GM19238 (cell line): ENCODE measurements at regions not wholly inside any gene's neighbourhood (a gene's known extent, or its start where the extent isn't known, plus 50 kb on each side); places are given as distances from the start of the nearest gene placed in this dataset.

ENCODE experiments used
- DNase-seq: peaks from one replicate; pipeline ENCODE4 v3.0.0; 2011; ENCODE audit warnings: low spot score; ENCODE audit not compliant: insufficient read length

DNA sequence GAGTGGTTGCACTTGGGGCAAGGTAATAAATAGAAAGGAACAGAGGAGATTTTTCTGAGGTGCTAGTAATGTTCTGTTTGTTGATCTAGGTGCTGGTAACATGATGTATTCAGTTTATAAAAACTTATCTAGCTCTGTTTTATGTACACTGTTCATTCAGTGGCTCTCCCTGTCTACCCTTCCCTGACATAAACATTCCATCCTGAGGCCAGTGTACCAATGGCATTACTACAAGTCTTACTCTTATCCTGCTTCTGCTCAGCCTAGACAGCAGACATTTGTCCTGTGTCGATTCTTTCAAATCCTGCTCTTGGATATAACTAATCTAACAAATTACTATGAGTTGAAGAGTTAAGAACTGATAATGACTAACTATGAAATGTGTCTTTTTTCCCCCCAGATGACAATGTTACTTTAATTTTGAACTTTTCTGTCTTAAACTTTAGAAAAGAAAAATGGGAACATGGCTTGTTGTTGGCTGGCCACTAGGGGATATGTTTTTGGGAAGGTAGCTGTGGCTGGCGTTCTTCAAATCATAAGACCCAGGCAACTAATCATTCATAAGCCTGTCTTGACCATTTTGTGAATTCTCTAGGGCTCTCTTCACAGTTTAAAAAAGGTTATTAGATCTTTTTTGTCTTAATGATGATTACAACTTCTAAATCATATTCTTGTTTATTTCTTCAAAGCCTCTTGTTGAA, 390.9 kb downstream of the PBX1 start:
- DNase-seq: no peak

DNA sequence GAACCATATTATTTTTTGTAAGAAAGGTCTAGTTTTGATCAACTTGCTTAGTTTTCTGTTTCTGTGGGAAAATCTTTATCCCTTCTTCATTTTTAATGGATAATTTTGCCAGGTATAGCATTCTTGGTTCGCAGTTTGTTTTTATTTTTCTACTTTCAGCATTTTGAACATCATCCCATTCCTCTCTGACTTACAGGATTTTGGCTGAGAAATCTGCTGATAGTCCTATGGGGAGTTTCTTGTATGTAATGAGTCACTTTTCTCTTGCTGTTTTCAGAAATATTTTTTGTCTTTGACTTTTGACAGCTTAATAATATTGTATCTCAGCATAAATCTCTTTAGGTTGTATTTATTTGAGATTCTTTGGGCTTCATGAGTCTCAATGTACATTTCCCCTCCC, 389.1 kb downstream of the PBX1 start:
- DNase-seq: no peak

DNA sequence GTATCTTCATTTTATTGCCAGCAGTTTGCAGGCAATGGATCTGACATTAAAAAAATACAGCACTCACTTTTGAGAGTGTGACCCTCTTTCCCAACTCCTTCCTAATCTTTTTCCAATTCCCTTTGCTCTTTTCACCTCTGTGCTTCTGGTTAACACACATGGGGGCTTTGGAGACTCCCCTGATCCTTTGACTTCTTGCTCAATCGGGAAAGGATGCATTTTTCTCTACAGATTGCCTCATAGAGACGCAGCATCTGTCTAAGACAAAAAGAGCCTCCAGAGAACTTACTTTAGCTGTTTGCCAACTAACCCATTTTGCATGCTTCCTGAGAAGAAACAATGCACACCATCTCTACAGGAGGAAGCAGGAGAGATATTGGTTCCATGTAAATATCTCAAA, 378.3 kb downstream of the PBX1 start:
- no peak for DNase-seq

DNA sequence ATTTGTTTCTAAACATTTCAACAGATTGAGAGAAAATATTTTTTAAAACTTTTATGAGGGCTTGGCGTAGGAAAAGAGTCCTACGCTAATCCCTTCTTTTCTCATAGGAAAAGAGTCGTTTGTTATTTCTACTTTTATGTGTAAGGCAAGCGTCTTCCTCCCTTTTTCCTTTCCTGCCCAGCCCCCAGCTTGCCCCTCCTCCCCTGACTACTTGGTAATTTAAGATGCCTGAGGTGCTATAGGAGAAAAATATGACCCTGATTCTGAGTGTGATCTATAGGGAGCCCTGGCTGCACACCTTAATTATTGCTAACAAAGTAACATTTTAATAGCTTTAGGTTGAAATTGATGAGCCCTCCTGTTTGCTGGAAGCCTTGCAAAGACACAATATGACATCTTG, 373.6 kb downstream of the PBX1 start:
- no peak for DNase-seq

DNA sequence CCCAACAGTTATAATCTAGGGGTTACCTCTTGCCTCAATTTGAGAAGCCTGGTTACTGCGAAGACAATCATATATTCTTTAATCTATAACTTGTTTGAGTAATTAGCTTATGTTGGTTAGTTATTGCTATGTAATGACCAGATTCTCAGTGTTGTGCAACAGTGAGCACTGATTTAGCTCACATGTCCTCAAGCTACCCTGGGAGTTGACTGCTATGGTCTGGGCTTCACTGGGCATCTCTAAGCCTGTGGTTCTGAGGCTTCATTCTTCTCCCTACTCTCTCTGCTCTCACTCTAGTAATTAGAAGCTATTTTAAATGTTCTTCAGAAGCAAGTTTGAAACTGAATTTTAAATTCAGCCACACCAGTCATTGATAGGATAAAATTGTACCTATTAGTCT, 371.8 kb downstream of the PBX1 start:
- DNase-seq: no peak

DNA sequence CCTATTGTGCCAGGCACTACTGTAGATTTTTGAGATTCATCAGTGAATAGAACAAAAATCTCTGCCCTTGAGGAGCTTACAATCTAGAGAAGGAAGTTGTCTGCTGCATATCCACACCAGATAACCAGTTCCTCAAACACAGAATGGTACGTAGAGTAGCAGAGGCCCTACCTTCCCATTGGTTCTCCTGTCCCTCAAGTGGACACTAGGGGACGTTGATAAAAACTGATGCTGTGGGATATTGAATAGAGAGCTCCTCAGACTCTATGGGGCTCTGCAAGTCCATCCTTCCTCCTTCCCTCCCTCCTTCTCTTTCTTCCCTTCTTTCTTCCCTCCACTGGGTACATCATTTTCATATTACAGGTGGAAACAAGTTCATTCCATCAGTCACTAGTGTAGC, 371.3 kb downstream of the PBX1 start:
- DNase-seq: no peak

DNA sequence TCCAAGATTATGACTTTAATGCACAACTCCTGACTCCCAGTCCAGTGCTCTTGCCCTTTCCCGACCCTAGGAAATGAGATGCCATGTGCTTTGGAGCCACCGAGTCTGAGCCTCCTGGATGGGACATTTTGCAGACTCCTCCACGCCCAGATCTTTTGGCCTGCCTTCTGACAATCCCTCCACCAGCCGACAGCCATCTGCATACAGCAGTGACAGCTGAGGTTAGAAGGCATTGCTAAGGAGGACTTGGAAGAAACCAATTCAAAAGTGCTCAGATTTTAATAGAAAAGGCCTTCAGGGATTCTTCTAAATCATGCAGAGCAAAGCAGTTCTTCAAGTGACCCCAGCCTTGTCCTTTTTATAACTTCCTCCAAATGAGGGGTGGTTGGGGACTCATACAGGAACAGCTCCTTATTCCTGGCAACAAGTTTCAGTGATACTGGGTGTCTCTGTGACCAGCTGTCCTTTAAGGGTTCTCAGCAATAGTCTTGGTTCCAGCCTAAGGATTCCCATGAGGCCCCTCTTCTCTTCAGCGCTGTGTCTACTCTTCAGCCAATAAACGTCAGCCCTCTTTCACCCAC, 369.3 kb downstream of the PBX1 start:
- no peak for DNase-seq

DNA sequence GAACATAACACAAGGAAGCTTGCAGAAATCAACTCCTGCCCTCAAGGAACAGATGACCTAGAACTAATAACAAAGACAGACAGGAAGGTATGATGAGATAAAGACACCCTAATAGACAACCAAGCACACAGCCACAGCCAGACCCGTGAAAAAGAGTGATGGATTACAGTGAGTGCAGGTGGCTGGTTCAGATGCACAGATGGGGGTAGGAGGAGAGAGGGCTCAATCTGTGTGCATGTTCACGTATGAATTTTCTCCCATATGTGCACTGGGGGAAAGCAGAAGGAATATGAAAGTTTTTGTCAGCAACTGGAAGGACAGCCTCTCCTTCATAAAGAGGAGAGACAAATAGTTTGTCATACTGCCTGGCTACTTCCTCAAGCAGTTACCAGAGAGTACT, 367.1 kb downstream of the PBX1 start:
- no peak for DNase-seq

DNA sequence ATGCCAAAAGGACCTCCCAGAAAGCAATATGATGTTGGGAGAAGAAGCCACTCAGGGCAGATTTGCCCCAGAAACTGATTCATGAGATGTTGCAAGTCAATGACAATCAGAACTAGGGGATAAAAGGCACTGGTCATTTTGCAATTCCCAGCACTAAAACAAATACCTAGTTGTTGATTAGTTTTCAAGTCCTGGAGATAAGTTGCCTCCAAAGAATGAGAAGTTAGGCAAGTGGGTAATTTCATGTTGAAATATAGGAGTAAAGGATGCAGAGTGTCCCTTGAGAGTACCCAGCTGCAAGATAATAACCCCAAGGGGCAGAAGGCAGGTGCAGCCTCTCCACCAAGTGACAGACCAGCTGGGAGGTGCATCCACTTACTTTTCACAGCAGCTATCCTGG, 363.6 kb downstream of the PBX1 start:
- no peak for DNase-seq

DNA sequence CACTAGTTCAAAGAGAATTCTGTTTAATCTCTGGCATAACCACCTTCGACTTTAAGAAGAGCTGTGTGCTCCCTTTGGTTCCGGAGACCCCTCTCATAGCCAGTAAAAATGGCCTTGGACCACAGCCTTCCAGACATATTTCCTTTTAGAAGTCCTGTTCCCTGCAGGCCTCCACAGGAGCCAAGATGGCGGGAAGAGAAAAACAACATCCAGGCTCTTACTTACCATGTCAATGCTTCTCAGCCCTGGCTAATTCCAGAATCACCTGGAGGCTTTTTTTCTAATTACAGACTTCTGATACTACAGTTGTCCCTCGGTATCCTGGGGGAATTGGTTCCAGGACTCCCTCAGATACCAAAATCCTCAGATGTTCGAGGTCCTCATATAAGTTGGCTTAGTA, 362.5 kb downstream of the PBX1 start:
- DNase-seq: no peak

DNA sequence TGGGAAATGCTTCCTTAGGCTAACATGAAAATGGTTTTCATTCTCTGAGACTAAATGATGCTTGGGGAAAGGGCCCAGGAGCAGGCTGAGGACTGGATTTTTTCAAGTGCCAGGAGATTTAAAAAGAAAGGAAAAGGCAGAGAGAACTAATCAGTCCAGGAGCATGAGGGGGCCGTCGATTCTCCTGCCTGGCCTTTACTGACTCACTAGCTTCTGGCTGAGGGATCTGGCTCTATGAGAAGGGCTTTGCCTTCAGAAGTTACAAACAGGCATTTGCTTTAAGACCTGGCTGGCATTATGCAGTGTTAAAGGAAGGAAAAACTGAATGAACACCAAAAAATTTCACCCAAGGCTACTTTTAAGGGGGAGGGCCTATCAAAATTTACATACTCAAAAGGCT, 359.2 kb downstream of the PBX1 start:
- no peak for DNase-seq

DNA sequence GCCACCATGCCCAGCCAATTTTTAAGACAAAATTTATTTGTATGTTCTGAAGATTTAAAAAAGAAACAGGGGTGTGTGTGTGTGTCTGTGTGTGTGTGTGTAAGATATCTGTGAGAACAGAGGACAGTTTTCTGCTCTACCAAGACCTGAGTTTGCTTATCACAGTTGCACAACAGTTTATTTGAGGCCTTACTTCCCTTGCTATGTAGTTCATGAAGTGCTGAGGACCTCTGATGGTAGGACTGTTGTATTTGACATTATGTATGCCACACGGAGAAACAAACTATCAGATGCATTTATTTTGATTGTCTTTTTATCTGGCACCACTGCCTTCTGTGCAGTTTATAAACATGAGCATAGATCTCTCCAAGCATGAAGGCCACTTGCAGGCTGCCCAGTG, 355.2 kb downstream of the PBX1 start:
- DNase-seq: no peak

DNA sequence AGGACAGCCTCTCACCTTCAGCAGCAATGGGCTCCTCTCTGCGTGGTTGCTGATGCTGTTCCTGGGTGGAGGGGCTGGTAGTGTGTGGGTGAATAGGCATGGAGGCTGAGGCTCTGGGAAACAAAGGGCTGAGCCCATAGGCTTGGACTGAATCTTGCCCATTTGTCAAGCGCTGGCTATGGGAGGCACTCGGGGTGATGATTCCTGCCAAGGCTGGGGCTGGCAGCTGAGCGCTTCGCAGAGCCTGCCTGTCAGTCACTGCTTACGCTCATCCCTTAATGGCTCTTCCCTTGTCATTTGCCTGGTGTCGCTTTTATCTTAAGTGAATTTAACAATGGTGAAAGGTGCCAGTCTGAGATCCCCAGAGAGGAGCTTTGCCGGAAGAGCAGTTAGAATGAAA, 353.3 kb downstream of the PBX1 start:
- DNase-seq: no peak

DNA sequence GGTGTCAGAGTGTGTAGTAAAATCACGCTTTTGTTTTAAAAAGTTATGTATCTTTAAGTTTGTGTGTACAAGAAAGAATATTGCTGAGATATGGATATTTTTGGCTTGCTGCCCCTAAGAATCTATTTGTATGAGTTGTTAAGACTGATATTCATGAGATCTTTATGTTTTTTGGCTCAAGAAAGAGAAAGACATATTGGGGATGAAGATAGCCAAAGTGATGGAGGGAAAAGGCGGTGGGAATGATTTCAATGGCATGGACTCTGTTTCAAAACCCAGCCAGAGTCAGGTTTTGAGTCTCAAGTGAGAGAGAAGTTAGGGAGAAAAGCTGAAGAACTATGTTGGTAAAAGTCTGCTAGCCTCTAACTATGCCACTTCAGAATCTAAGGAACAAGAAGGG, 351.7 kb downstream of the PBX1 start:
- no peak for DNase-seq

DNA sequence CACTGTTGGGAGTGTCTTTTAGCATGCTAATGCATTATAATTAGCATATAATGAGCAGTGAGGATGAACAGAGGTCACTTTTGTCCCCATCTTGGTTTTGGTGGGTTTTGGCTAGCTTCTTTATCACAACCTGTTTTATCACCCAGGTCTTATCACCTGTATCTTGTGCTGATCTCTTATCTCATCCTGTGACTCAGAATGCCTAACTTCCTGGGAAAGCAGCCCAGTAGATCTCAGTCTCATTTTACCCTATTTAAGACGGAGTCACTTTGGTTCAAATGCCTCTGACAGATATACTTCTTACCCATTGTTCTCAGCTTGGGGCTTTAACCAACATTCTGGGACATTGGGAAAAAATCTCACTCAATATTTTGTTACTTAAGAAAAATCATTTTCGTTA, 348.7 kb downstream of the PBX1 start:
- DNase-seq: no peak

DNA sequence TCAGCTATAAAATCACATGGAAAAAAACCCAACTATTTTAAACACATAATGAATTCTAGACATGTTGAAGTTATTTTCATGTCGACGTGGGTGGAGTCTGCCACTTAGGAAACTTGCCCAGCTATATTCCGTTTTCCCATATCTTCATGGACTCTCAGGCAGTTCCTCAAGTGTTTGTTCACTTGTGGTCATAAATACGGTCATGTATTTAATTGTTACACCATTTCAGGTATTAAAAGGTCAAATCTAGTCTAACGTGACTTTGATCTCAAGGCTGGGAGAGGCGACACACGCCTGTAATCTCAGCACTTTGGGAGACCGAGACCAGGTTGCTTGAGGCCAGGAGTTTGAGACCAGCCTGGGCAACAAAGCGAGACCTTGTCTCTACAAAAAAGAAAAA, 346.9 kb downstream of the PBX1 start:
- no peak for DNase-seq

DNA sequence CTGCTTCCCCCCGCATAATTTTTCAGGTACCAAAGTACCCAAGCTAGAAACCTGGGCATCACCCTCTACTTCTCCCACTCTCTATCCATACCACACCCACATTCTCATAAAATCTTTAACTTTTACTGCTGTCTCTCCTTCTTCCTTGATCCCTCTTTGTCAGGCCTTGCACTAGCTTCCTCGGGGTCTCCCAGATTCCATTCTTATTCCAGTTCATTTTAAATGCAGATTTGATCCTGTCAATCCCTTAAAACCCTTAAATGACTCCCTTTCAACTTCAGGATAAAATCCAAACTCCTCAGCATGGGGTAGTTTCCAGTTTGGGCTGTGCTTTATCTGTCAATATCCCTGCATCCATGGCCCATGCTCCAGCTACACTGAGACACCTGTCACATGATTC, 343.5 kb downstream of the PBX1 start:
- no peak for DNase-seq
